Hepatocyte (in vitro differentiated cells): ENCODE measurements at regions not wholly inside any gene's neighbourhood (a gene's known extent, or its start where the extent isn't known, plus 50 kb on each side); places are given as distances from the start of the nearest gene placed in this dataset.

Experiments used
- DNase-seq: peaks from one replicate; pipeline ENCODE4 v3.0.0-alpha.2; 2016; ENCODE audit warnings: low spot score
- H2AFZ ChIP-seq: fragments of 200-600 bp; sonication (generic); 2 replicates; pipeline ENCODE4 v1.6.0; 2016; ENCODE audit warnings: antibody characterized with exemption, mild to moderate bottlenecking
- H3K27ac ChIP-seq: fragments of 200-600 bp; sonication (generic); 2 replicates; pipeline ENCODE4 v1.5.1; 2016; ENCODE audit warnings: mild to moderate bottlenecking
- H3K27me3 ChIP-seq: fragments of 200-600 bp; sonication (generic); 2 replicates; pipeline ENCODE4 v1.6.1; 2016
- H3K36me3 ChIP-seq: fragments of 200-600 bp; sonication (generic); replicated peaks from 2 replicates; pipeline ENCODE4 v1.5.1; 2016; ENCODE audit warnings: low read depth; ENCODE audit not compliant: insufficient read depth
- H3K4me1 ChIP-seq: fragments of 200-600 bp; sonication (generic); 2 replicates; pipeline ENCODE4 v1.5.1; 2016; ENCODE audit warnings: mild to moderate bottlenecking, moderate library complexity; ENCODE audit not compliant: insufficient read depth
- H3K4me2 ChIP-seq: fragments of 200-600 bp; sonication (generic); 2 replicates; pipeline ENCODE4 v1.6.0; 2016
- H3K4me3 ChIP-seq: fragments of 200-600 bp; sonication (generic); 2 replicates; pipeline ENCODE4 v1.5.1; 2016; ENCODE audit warnings: mild to moderate bottlenecking
- H3K79me2 ChIP-seq: fragments of 200-600 bp; sonication (generic); 2 replicates; pipeline ENCODE4 v1.6.0; 2017; ENCODE audit warnings: mild to moderate bottlenecking
- H3K9me2 ChIP-seq: fragments of 200-600 bp; sonication (generic); replicated peaks from 2 replicates; pipeline ENCODE4 v1.6.0; 2017; ENCODE audit warnings: mild to moderate bottlenecking; ENCODE audit not compliant: insufficient read depth
- H3K9me3 ChIP-seq: fragments of 200-600 bp; sonication (generic); 2 replicates; pipeline ENCODE4 v1.5.1; 2016; ENCODE audit warnings: low read depth, mild to moderate bottlenecking
- H4K20me1 ChIP-seq: fragments of 200-600 bp; sonication (generic); 2 replicates; pipeline ENCODE4 v1.6.0; 2016; ENCODE audit warnings: mild to moderate bottlenecking; ENCODE audit not compliant: insufficient read depth, poor library complexity, severe bottlenecking
- CTCF ChIP-seq: fragments of 200-600 bp; sonication (generic); IDR thresholded peaks from 2 replicates; pipeline ENCODE4 v1.5.1; 2016; ENCODE audit warnings: antibody characterized with exemption, mild to moderate bottlenecking; ENCODE audit not compliant: poor library complexity
- EZH2 ChIP-seq: fragments of 200-600 bp; sonication (generic); IDR thresholded peaks from 2 replicates; pipeline ENCODE4 v1.6.1; 2016; ENCODE audit warnings: antibody characterized with exemption, mild to moderate bottlenecking, borderline replicate concordance
- EZH2phosphoT487 ChIP-seq: fragments of 200-600 bp; sonication (generic); IDR thresholded peaks from one replicate; pipeline ENCODE4 v1.6.1; 2018; ENCODE audit warnings: antibody characterized with exemption, mild to moderate bottlenecking, low read depth, moderate library complexity; ENCODE audit not compliant: unreplicated experiment, severe bottlenecking
- WGBS: methylation state at CpG from one replicate; pipeline ENCODE4 v1.1.6; 2016; ENCODE audit warnings: low lambda C conversion rate; ENCODE audit errors: missing lambda C conversion rate; 5-methylcytosine and 5-hydroxymethylcytosine counted together

GRCh38 chrX:143171703-143172102, 146.0 kb downstream of the SPANXN4 start:
- Histone ChIP-seq H4K20me1 (peaks cover 2% of the 10 kb centered on the region), H3K27ac (no peak overlapping the region), H3K4me1 (no peaks in the 10 kb centered on the region), H3K79me2 (no peaks in the 10 kb centered on the region), H3K4me3 (no peak overlapping the region), H3K9me2 (no peaks in the 10 kb centered on the region), H3K27me3 (no peaks in the 10 kb centered on the region), H3K9me3 (no peaks in the 10 kb centered on the region), H3K36me3 (no peaks in the 10 kb centered on the region), H3K4me2 (no peak overlapping the region), H2AFZ (no peak overlapping the region)
- WGBS = 76% methylated on average over 3 of the region's 3 CpGs
- TF ChIP-seq CTCF (no peak), EZH2phosphoT487 (no peak), EZH2 (no peak)
- DNase-seq = no peak

GRCh38 chrX:143165778-143166177, 140.1 kb downstream of the SPANXN4 start:
- H3K27ac ChIP-seq = no peak overlapping the region
- no peak overlapping the region for H3K4me2 ChIP-seq
- H3K36me3 ChIP-seq = no peaks in the 10 kb centered on the region
- no peaks in the 10 kb centered on the region for H3K79me2 ChIP-seq
- H3K4me1 ChIP-seq = no peaks in the 10 kb centered on the region
- H3K27me3 ChIP-seq = no peaks in the 10 kb centered on the region
- WGBS = 29% methylated on average over 1 of the region's 1 CpG
- no peaks in the 10 kb centered on the region for H3K9me2 ChIP-seq
- DNase-seq = no peak
- H2AFZ ChIP-seq = no peak overlapping the region
- no peak overlapping the region for H3K4me3 ChIP-seq
- TF ChIP-seq EZH2phosphoT487 (no peak), EZH2 (no peak), CTCF (no peak)
- H3K9me3 ChIP-seq = peaks cover 3% of the 10 kb centered on the region
- no peaks in the 10 kb centered on the region for H4K20me1 ChIP-seq

GRCh38 chrX:143139681-143140080, 114.0 kb downstream of the SPANXN4 start:
- Histone ChIP-seq H3K27ac (no peak overlapping the region), H3K4me1 (no peaks in the 10 kb centered on the region), H3K36me3 (no peaks in the 10 kb centered on the region), H3K4me2 (no peak overlapping the region), H3K27me3 (no peaks in the 10 kb centered on the region), H4K20me1 (no peaks in the 10 kb centered on the region), H2AFZ (no peak overlapping the region), H3K4me3 (no peak overlapping the region), H3K79me2 (no peaks in the 10 kb centered on the region), H3K9me2 (no peaks in the 10 kb centered on the region), H3K9me3 (no peaks in the 10 kb centered on the region)
- 62% methylated on average over 2 of the region's 2 CpGs for WGBS
- no peak for DNase-seq
- TF ChIP-seq CTCF (no peak), EZH2 (no peak), EZH2phosphoT487 (no peak)

GRCh38 chrX:143121477-143121876, 95.7 kb downstream of the SPANXN4 start:
- no peaks in the 10 kb centered on the region for H3K9me2 ChIP-seq
- H3K4me1 ChIP-seq = no peaks in the 10 kb centered on the region
- H4K20me1 ChIP-seq = no peaks in the 10 kb centered on the region
- no peaks in the 10 kb centered on the region for H3K79me2 ChIP-seq
- no peak overlapping the region for H3K4me2 ChIP-seq
- no peaks in the 10 kb centered on the region for H3K27me3 ChIP-seq
- H3K36me3 ChIP-seq = no peaks in the 10 kb centered on the region
- no peak overlapping the region for H3K27ac ChIP-seq
- TF ChIP-seq CTCF (no peak), EZH2phosphoT487 (no peak), EZH2 (no peak)
- no peaks in the 10 kb centered on the region for H3K9me3 ChIP-seq
- no peak overlapping the region for H3K4me3 ChIP-seq
- 54% methylated on average over 4 of the region's 4 CpGs for WGBS
- DNase-seq = no peak
- H2AFZ ChIP-seq = no peak overlapping the region
